ENCODE measurements at regions not wholly inside any gene's neighbourhood (a gene's known extent, or its start where the extent isn't known, plus 50 kb on each side); places are given as distances from the start of the nearest gene placed in this dataset.

DNA sequence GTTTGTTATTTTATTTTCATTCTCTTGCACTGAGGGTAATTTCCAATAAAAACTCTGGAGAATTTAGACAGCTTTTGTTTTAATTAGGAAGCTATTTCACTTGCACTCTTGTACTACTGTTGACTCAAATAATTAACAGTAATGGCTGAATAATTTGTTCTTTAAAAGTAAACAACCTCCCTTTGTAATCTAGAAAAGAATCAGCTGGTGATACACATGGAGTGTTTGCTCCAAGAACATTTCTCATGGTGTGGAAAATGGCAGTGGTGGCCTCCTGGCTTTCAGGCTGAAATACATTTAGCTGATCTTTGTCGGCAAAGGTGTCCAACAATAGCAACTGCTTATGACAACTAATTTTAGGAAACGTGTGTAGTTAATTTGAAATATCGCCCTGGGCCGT lies 129.4 kb downstream of the C9orf152 start:
- DNase-seq = no peak
- H3K4me2 ChIP-seq (ENCODE audit: insufficient read depth, low read length) = no peak overlapping the region

GRCh38 chr9:110081395-110081794 lies 126.6 kb downstream of the C9orf152 start:
- Histone ChIP-seq H3K4me2 (ENCODE audit: insufficient read depth, low read length) (no peak overlapping the region), H3K4me1 (ENCODE audit: insufficient read depth, low read length) (no peaks in the 10 kb centered on the region)
- no peak for ATAC-seq (ENCODE audit: insufficient read depth, low read depth)

More for the DNA sequence above, 129.4 kb downstream of the C9orf152 start:
- Histone ChIP-seq H3K27me3 (ENCODE audit: insufficient read depth, low read length, poor library complexity) (no peaks in the 10 kb centered on the region), H3K27ac (ENCODE audit: low read length) (no peak overlapping the region), H3K4me1 (ENCODE audit: insufficient read depth, low read length) (no peaks in the 10 kb centered on the region), H3K9ac (ENCODE audit: low read depth, low read length) (no peak overlapping the region), H4K20me1 (ENCODE audit: insufficient read depth, low read length) (peaks cover 62% of the 10 kb centered on the region), H3K4me3 (ENCODE audit: low read depth in 1 of 2, low read length in 2 of 2) (no peak overlapping the region), H3K36me3 (ENCODE audit: insufficient read depth, low read length) (peaks cover 6% of the 10 kb centered on the region; the same call in 1 of the 2 replicates), H2AFZ (ENCODE audit: low read depth, low read length) (no peak overlapping the region), H3K9me3 (ENCODE audit: insufficient read depth, low read length, severe bottlenecking) (no peaks in the 10 kb centered on the region), H3K79me2 (ENCODE audit: insufficient read depth, low read length) (peaks cover 99% of the 10 kb centered on the region)
- no peak for ATAC-seq (ENCODE audit: insufficient read depth, low read depth)
- TF ChIP-seq, protein P1, sequence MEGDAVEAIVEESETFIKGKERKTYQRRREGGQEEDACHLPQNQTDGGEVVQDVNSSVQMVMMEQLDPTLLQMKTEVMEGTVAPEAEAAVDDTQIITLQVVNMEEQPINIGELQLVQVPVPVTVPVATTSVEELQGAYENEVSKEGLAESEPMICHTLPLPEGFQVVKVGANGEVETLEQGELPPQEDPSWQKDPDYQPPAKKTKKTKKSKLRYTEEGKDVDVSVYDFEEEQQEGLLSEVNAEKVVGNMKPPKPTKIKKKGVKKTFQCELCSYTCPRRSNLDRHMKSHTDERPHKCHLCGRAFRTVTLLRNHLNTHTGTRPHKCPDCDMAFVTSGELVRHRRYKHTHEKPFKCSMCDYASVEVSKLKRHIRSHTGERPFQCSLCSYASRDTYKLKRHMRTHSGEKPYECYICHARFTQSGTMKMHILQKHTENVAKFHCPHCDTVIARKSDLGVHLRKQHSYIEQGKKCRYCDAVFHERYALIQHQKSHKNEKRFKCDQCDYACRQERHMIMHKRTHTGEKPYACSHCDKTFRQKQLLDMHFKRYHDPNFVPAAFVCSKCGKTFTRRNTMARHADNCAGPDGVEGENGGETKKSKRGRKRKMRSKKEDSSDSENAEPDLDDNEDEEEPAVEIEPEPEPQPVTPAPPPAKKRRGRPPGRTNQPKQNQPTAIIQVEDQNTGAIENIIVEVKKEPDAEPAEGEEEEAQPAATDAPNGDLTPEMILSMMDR (IDR thresholded peaks at IDR 0.05; ENCODE audit: borderline replicate concordance, extremely low read depth, low read length, poor library complexity, severe bottlenecking) = no peak
- TF ChIP-seq EZH2 (IDR thresholded peaks at IDR 0.05; ENCODE audit: borderline replicate concordance, low read depth, low read length, severe bottlenecking) = no peak

DNA sequence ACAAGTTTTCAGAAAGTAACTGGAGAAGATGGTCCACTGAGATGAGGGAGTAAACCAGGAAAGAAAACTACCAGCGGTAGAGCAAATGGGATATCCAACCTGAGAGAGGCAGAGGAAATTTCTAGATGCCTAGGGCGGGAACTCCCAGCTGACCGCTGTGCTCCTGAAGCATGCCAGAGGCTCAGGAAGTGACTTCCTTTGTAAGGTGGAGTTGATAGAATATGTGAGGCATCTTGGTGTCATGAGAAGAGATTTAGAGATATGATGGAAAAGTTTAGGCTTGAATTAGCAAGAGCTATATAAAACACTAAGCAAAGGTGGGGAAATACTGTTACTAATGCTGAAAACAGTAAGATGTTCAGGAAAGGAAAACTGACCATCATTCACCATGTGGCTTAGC lies 124.1 kb downstream of the C9orf152 start:
- no peak for DNase-seq
- H2AFZ ChIP-seq (ENCODE audit: low read depth, low read length) = no peak overlapping the region
- H3K27me3 ChIP-seq (ENCODE audit: insufficient read depth, low read length, poor library complexity) = no peaks in the 10 kb centered on the region
- no peak overlapping the region for H3K4me3 ChIP-seq (ENCODE audit: low read depth in 1 of 2, low read length in 2 of 2)
- no peak overlapping the region for H3K9ac ChIP-seq (ENCODE audit: low read depth, low read length)
- peaks cover 6% of the 10 kb centered on the region; the same call in 1 of the 2 replicates for H3K36me3 ChIP-seq (ENCODE audit: insufficient read depth, low read length)
- H3K9me3 ChIP-seq (ENCODE audit: insufficient read depth, low read length, severe bottlenecking) = no peaks in the 10 kb centered on the region
- no peak for TF ChIP-seq EZH2 (IDR thresholded peaks at IDR 0.05; ENCODE audit: borderline replicate concordance, low read depth, low read length, severe bottlenecking)
- TF ChIP-seq, protein P1 (IDR thresholded peaks at IDR 0.05; ENCODE audit: borderline replicate concordance, extremely low read depth, low read length, poor library complexity, severe bottlenecking) = no peak
- H4K20me1 ChIP-seq (ENCODE audit: insufficient read depth, low read length) = peaks cover 62% of the 10 kb centered on the region
- H3K27ac ChIP-seq (ENCODE audit: low read length) = no peak overlapping the region
- peaks cover 98% of the 10 kb centered on the region for H3K79me2 ChIP-seq (ENCODE audit: insufficient read depth, low read length)
- no peak overlapping the region for H3K4me2 ChIP-seq (ENCODE audit: insufficient read depth, low read length)
- no peak for ATAC-seq (ENCODE audit: insufficient read depth, low read depth)
- no peaks in the 10 kb centered on the region for H3K4me1 ChIP-seq (ENCODE audit: insufficient read depth, low read length)

More at GRCh38 chr9:110081395-110081794, 126.6 kb downstream of the C9orf152 start:
- Histone ChIP-seq H3K9me3 (ENCODE audit: insufficient read depth, low read length, severe bottlenecking) (no peaks in the 10 kb centered on the region), H3K4me3 (ENCODE audit: low read depth in 1 of 2, low read length in 2 of 2) (no peak overlapping the region), H4K20me1 (ENCODE audit: insufficient read depth, low read length) (peaks cover 60% of the 10 kb centered on the region), H2AFZ (ENCODE audit: low read depth, low read length) (no peak overlapping the region), H3K27ac (ENCODE audit: low read length) (no peak overlapping the region), H3K9ac (ENCODE audit: low read depth, low read length) (no peak overlapping the region), H3K79me2 (ENCODE audit: insufficient read depth, low read length) (peaks cover 98% of the 10 kb centered on the region), H3K36me3 (ENCODE audit: insufficient read depth, low read length) (peaks cover 6% of the 10 kb centered on the region; the same call in 1 of the 2 replicates), H3K27me3 (ENCODE audit: insufficient read depth, low read length, poor library complexity) (no peaks in the 10 kb centered on the region)
- TF ChIP-seq EZH2 (IDR thresholded peaks at IDR 0.05; ENCODE audit: borderline replicate concordance, low read depth, low read length, severe bottlenecking) = no peak
- TF ChIP-seq, protein P1 (IDR thresholded peaks at IDR 0.05; ENCODE audit: borderline replicate concordance, extremely low read depth, low read length, poor library complexity, severe bottlenecking) = no peak
- no peak for DNase-seq

Measured in DND-41 (cell line).